T1000 (cell line): ENCODE measurements at regions not wholly inside any gene's neighbourhood (a gene's known extent, or its start where the extent isn't known, plus 50 kb on each side); places are given as distances from the start of the nearest gene placed in this dataset.
"Not testable (repeated sequence)": the region's sequence is repeated elsewhere in the genome, so short reads cannot be mapped to it uniquely, and the experiment has no call there.

Experiments
- DNase-seq: peaks from one replicate; lab custom pipeline; 2025; ENCODE audit warnings: mixed read lengths; lab: John Stamatoyannopoulos, UW

DNA sequence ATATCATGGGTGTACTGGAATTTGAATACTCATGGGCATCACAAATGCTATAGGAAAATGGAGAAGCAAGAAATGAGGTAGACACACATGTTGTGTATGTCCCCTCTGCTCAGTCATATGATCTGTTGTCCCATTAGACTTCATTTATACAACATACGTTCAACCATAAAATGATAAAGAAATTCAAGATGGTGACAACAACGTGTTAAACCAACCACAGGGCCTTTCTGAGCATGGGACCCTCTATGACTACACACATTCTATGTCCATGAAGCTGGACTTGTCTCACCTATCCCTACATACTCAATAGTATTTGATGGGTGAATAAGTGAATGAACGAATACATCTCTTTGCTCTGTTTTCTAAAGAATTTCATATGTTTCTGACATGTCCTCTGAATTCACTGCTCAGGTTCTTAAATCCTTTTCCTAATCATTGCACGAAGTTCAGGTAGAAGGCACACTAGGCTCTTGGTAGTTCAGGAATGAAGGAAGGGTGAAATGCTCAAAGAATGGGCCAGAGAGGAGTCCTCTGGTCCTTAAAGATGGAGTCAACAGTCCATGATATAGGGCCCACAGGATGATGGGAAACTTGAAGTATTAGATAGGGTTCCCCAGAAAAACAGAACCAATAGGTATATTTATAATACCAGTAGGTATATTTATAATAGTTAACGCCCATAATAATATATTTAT lies 105.7 kb upstream of the PPM1H start:
- no peak for DNase-seq

DNA sequence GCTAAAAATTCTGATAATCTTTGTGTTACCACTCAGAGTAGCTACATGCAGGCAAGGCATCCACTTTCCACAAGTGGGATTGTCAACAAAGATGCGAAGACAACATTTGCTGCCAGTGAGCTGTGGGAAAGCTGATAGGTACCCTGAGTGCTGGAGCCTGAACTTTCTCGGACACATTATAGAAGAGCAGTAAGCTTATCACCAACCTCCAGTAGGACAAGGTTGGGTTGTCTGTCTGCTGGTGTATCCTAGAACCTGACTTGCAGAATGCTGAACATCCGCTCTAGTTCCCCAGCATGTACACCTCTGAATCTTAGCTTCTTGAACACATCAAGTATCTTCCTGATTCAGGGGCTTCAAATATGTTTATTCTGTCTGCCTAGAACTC lies 103.8 kb upstream of the PPM1H start:
- DNase-seq = no peak

GRCh38 chr12:63037746-63038712 lies 103.1 kb upstream of the PPM1H start:
- DNase-seq = no peak

DNA sequence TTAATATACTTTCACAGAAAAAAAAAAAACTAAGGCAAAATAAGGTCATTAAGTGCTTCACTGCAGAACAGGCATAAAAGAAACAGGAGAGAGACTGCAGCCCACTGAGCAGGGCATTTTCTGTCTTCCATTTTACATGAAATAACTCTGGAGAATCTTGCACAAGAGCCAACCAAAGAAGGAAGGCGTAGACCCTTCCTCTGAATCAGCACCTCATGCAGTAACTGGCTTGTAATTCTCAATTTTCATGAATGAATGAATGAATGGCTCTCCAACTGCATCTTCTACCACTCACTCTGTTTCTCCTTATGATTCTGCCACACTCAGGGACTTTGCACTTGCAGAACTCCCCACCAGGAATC lies 102.0 kb upstream of the PPM1H start:
- DNase-seq = no peak

GRCh38 chr12:63036216-63036973 lies 101.4 kb upstream of the PPM1H start:
- no peak for DNase-seq

GRCh38 chr12:63034601-63035000 lies 99.7 kb upstream of the PPM1H start:
- DNase-seq = no peak

DNA sequence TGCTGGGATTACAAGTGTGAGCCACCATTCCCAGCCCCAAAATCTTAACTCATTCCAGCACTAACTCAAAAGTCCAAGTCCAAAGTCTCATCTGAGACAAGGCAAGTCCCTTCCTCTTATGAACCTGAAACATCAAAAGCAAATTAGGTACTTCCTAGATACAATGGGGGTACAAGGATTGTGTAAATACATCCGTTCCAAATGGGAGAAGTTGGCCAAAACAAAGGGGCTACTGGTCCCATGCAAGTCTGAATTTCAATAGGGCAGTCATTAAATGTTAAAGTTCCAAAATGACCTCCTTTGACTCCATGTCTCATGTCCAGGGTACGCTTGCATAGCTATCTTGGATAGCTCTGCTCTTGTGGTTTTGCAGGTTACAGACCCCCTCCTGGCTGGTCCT lies 94.7 kb upstream of the PPM1H start:
- DNase-seq = no peak

- DNase-seq = no peak
Measured at GRCh38 chr12:63028951-63029350, 94.0 kb upstream of the PPM1H start.

GRCh38 chr12:63025116-63025515 lies 90.2 kb upstream of the PPM1H start:
- DNase-seq = no peak

DNA sequence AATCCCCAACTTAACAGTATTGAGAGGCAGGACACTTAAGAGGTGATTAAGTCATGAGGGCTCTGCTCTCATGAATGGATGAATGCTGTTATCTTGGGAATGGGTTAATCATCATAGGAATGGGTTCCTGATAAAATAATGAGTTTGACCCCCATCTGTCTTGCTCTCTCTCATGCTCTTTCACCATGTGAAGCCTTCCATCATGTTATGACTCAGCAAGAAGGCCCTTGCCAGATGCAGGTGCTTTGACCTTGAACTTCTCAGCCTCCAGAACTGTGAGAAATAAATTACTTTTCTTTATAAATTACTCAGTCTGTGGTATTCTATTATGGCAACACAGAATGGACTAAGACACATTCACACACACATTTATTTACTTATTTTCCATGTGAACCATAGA lies 89.0 kb upstream of the PPM1H start:
- no peak for DNase-seq

DNA sequence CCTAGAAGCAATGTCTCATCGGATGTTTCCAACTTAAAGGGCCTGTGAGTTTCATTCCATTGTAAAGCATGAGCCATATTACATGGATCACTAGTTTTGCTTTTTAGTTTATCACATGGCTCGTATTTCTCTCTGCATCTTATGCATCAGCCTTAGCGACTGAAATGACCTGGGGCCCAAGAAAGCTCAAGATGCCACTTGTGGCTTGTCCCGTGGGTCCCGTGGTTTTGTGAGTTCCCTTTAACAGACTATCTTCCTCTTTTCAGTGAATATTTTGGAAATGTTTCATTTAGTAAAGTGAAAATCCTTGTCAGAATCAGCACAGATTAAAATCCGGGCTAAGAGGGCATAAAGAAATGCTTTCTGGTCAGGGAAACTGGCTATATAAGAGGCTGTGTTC lies 86.2 kb upstream of the PPM1H start:
- no peak for DNase-seq

GRCh38 chr12:63020269-63020668 lies 85.3 kb upstream of the PPM1H start:
- DNase-seq = no peak

GRCh38 chr12:63018273-63018672 lies 83.3 kb upstream of the PPM1H start:
- no peak for DNase-seq

DNA sequence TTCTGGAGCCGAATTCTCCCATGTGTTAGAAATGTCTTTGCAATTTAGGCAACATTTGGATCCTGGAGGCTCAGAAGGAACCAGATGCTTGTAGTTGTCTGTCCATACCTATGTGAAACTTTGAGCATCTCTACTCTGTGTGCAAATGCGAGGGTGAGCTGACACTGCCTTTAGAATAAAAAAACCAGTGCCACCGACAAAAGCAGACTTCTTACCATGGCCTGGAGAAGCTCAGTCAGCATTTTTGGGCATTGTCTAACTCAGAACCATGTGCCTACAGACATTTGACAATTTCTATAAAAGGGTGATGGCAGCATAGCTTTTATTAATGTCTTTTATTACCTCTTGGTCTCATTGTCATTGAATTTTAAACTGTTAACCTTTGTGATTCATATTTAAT lies 78.4 kb upstream of the PPM1H start:
- DNase-seq = no peak

DNA sequence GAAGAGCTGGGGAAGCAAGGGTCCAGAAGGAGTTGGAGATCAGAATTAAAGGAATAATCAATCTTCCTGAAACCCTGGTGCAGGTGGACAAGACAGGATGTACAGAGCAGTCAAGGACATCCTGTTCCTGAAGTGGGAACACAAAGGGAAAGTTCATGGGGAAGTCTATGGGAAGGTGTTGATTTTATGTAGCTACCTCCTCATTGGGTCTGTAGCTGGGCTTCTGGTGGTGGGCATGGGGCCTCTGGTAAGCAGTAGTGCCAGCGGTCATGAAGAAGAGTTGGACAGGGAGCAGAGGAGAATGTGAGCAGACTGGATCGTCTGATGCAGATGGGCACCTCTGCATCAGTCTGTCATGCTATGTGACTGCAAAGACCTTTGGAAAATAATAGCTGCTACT lies 75.7 kb upstream of the PPM1H start:
- DNase-seq = no peak

- no peak for DNase-seq
Measured at GRCh38 chr12:63008372-63008771, 73.4 kb upstream of the PPM1H start.

- no peak for DNase-seq
Measured at GRCh38 chr12:63007726-63008125, 72.8 kb upstream of the PPM1H start.

GRCh38 chr12:63006536-63006935 lies 71.6 kb upstream of the PPM1H start:
- no peak for DNase-seq

GRCh38 chr12:63005382-63005781 lies 70.4 kb upstream of the PPM1H start:
- no peak for DNase-seq

- no peak for DNase-seq
Measured at GRCh38 chr12:63003223-63003819, 68.4 kb upstream of the PPM1H start.

GRCh38 chr12:63002059-63002458 lies 67.1 kb upstream of the PPM1H start:
- not testable (repeated sequence) for DNase-seq

DNA sequence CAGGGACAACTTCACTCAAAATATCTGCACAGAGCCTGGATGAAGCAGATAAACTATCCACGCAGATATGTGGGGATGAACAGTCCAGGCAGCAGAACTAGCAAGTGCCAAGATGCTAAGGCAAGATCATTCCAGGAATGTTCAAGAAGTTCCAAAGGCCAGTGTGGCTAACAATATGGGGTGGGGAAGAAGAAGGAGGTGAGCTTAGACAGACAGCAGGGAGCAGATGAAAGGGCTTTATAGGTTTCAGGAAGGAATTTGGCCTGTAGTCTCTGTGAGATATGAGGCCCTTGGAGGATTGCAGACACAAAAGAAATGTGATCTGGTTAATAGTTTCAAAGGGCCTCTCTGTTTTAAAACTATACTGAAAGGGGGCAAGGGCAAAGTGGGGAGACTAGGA lies 63.5 kb upstream of the PPM1H start:
- no peak for DNase-seq
